Testis (tissue), 2 donors: ENCODE measurements at regions not wholly inside any gene's neighbourhood (a gene's known extent, or its start where the extent isn't known, plus 50 kb on each side); places are given as distances from the start of the nearest gene placed in this dataset.

Experiments used
- CTCF ChIP-seq, 3 experiments: fragments of 450-650 bp in 2 of 3; fragments of 200-600 bp in 1 of 3; sonication (generic) in 1 of 3; IDR thresholded peaks; one replicate each; pipeline ENCODE4 v1.5.1; 2016 to 2019; ENCODE audit warnings: antibody characterized with exemption in 3 of 3, mild to moderate bottlenecking in 2 of 3, moderate library complexity in 1 of 3
- POLR2A ChIP-seq: fragments of 450-650 bp; IDR thresholded peaks from one replicate; pipeline ENCODE4 v1.6.1; 2017; ENCODE audit warnings: antibody characterized with exemption, mild to moderate bottlenecking, moderate library complexity

- TF ChIP-seq CTCF (IDR thresholded peaks at IDR 0.05) (no peak), POLR2A (no peak)
Observed at GRCh38 chr2:123098619-123099018, 926.5 kb upstream of the CNTNAP5 start.
